ENCODE measurements at regions not wholly inside any gene's neighbourhood (a gene's known extent, or its start where the extent isn't known, plus 50 kb on each side); places are given as distances from the start of the nearest gene placed in this dataset.

- Mint-ChIP-seq H3K4me3 (no peak overlapping the region), H3K27me3 (no peaks in the 10 kb centered on the region), H3K36me3 (ENCODE audit: low read depth) (no peaks in the 10 kb centered on the region), H3K4me1 (peaks cover 14% of the 10 kb centered on the region), H3K27ac (no peak overlapping the region)
- ATAC-seq (no peak), DNase-seq (no peak)
- H3K9me3 ChIP-seq (ENCODE audit: control insufficient read depth, low read length, poor library complexity, severe bottlenecking): no peaks in the 10 kb centered on the region
Measured at GRCh38 chr3:177830411-177830849, 633.1 kb upstream of the TBL1XR1 start.

- no peak for DNase-seq
- no peaks in the 10 kb centered on the region for H3K36me3 Mint-ChIP-seq (ENCODE audit: low read depth)
- H3K4me1 Mint-ChIP-seq: peaks cover 14% of the 10 kb centered on the region
- H3K4me3 Mint-ChIP-seq: no peak overlapping the region
- H3K9me3 ChIP-seq (ENCODE audit: control insufficient read depth, low read length, poor library complexity, severe bottlenecking): no peaks in the 10 kb centered on the region
- H3K27ac Mint-ChIP-seq: no peak overlapping the region
- H3K27me3 Mint-ChIP-seq: no peaks in the 10 kb centered on the region
- no peak for ATAC-seq
Measured at GRCh38 chr3:177831361-177831760, 634.1 kb upstream of the TBL1XR1 start.

- peak overlapping the region; percentile 56 for H3K27ac Mint-ChIP-seq
- ATAC-seq: no peak
- H3K36me3 Mint-ChIP-seq (ENCODE audit: low read depth): no peaks in the 10 kb centered on the region
- no peaks in the 10 kb centered on the region for H3K9me3 ChIP-seq (ENCODE audit: control insufficient read depth, low read length, poor library complexity, severe bottlenecking)
- H3K27me3 Mint-ChIP-seq: no peaks in the 10 kb centered on the region
- H3K4me1 Mint-ChIP-seq: peaks cover 14% of the 10 kb centered on the region
- no peak overlapping the region for H3K4me3 Mint-ChIP-seq
- DNase-seq: no peak
Measured at GRCh38 chr3:177832880-177833279, 635.6 kb upstream of the TBL1XR1 start.

GRCh38 chr3:177833332-177833731, 636.0 kb upstream of the TBL1XR1 start:
- Mint-ChIP-seq H3K27me3 (no peaks in the 10 kb centered on the region), H3K4me3 (no peak overlapping the region), H3K4me1 (peaks cover 14% of the 10 kb centered on the region), H3K27ac (peak overlapping the region; percentile 56), H3K36me3 (ENCODE audit: low read depth) (no peaks in the 10 kb centered on the region)
- DNase-seq: no peak
- no peak for ATAC-seq
- no peaks in the 10 kb centered on the region for H3K9me3 ChIP-seq (ENCODE audit: control insufficient read depth, low read length, poor library complexity, severe bottlenecking)

- no peaks in the 10 kb centered on the region for H3K9me3 ChIP-seq (ENCODE audit: control insufficient read depth, low read length, poor library complexity, severe bottlenecking)
- H3K4me3 Mint-ChIP-seq: no peak overlapping the region
- H3K4me1 Mint-ChIP-seq: peaks cover 14% of the 10 kb centered on the region
- H3K27ac Mint-ChIP-seq: no peak overlapping the region
- DNase-seq (no peak), ATAC-seq (no peak)
- H3K36me3 Mint-ChIP-seq (ENCODE audit: low read depth): no peaks in the 10 kb centered on the region
- no peaks in the 10 kb centered on the region for H3K27me3 Mint-ChIP-seq
Measured at GRCh38 chr3:177835008-177835407, 637.7 kb upstream of the TBL1XR1 start.

GRCh38 chr3:177835917-177836316, 638.6 kb upstream of the TBL1XR1 start:
- no peak for ATAC-seq
- no peak overlapping the region for H3K4me3 Mint-ChIP-seq
- peaks cover 10% of the 10 kb centered on the region for H3K4me1 Mint-ChIP-seq

GRCh38 chr3:177836671-177837070, 639.4 kb upstream of the TBL1XR1 start:
- no peaks in the 10 kb centered on the region for H3K9me3 ChIP-seq (ENCODE audit: control insufficient read depth, low read length, poor library complexity, severe bottlenecking)
- H3K4me3 Mint-ChIP-seq: no peak overlapping the region
- no peaks in the 10 kb centered on the region for H3K27me3 Mint-ChIP-seq
- H3K36me3 Mint-ChIP-seq (ENCODE audit: low read depth): no peaks in the 10 kb centered on the region
- H3K27ac Mint-ChIP-seq: no peak overlapping the region
- no peak for DNase-seq
- H3K4me1 Mint-ChIP-seq: peaks cover 6% of the 10 kb centered on the region
- no peak for ATAC-seq

More at GRCh38 chr3:177835917-177836316, 638.6 kb upstream of the TBL1XR1 start:
- Mint-ChIP-seq H3K36me3 (ENCODE audit: low read depth) (no peaks in the 10 kb centered on the region), H3K27ac (no peak overlapping the region), H3K27me3 (no peaks in the 10 kb centered on the region)
- no peak for DNase-seq
- no peaks in the 10 kb centered on the region for H3K9me3 ChIP-seq (ENCODE audit: control insufficient read depth, low read length, poor library complexity, severe bottlenecking)

- peaks cover 4% of the 10 kb centered on the region for H3K4me1 Mint-ChIP-seq
- no peaks in the 10 kb centered on the region for H3K9me3 ChIP-seq (ENCODE audit: control insufficient read depth, low read length, poor library complexity, severe bottlenecking)
- DNase-seq (no peak), ATAC-seq (no peak)
- H3K27me3 Mint-ChIP-seq: no peaks in the 10 kb centered on the region
- H3K4me3 Mint-ChIP-seq: no peak overlapping the region
- H3K36me3 Mint-ChIP-seq (ENCODE audit: low read depth): no peaks in the 10 kb centered on the region
- no peak overlapping the region for H3K27ac Mint-ChIP-seq
Measured at GRCh38 chr3:177837951-177838655, 640.8 kb upstream of the TBL1XR1 start.

GRCh38 chr3:177838766-177839350, 641.6 kb upstream of the TBL1XR1 start:
- Mint-ChIP-seq H3K27ac (no peak overlapping the region), H3K36me3 (ENCODE audit: low read depth) (peaks cover under 1% of the 10 kb centered on the region), H3K27me3 (peaks cover 3% of the 10 kb centered on the region), H3K4me1 (no peaks in the 10 kb centered on the region), H3K4me3 (no peak overlapping the region)
- no peaks in the 10 kb centered on the region for H3K9me3 ChIP-seq (ENCODE audit: control insufficient read depth, low read length, poor library complexity, severe bottlenecking)
- no peak for ATAC-seq
- DNase-seq: no peak

GRCh38 chr3:177842302-177842701, 645.0 kb upstream of the TBL1XR1 start:
- H3K9me3 ChIP-seq (ENCODE audit: control insufficient read depth, low read length, poor library complexity, severe bottlenecking): no peaks in the 10 kb centered on the region
- peaks cover 5% of the 10 kb centered on the region for H3K27me3 Mint-ChIP-seq
- H3K4me1 Mint-ChIP-seq: no peaks in the 10 kb centered on the region
- H3K4me3 Mint-ChIP-seq: no peak overlapping the region
- no peak for ATAC-seq
- DNase-seq: no peak
- H3K27ac Mint-ChIP-seq: no peak overlapping the region
- H3K36me3 Mint-ChIP-seq (ENCODE audit: low read depth): peaks cover 2% of the 10 kb centered on the region

GRCh38 chr3:177842743-177843734, 645.8 kb upstream of the TBL1XR1 start:
- no peaks in the 10 kb centered on the region for H3K4me1 Mint-ChIP-seq
- no peak overlapping the region for H3K4me3 Mint-ChIP-seq
- DNase-seq (no peak), ATAC-seq (no peak)
- no peak overlapping the region for H3K27ac Mint-ChIP-seq
- peaks cover 5% of the 10 kb centered on the region for H3K27me3 Mint-ChIP-seq
- H3K36me3 Mint-ChIP-seq (ENCODE audit: low read depth): peaks cover 2% of the 10 kb centered on the region
- no peaks in the 10 kb centered on the region for H3K9me3 ChIP-seq (ENCODE audit: control insufficient read depth, low read length, poor library complexity, severe bottlenecking)

- H3K36me3 Mint-ChIP-seq (ENCODE audit: low read depth): no peaks in the 10 kb centered on the region
- no peak overlapping the region for H3K27ac Mint-ChIP-seq
- no peak for ATAC-seq
Measured at GRCh38 chr3:177852001-177852807, 654.9 kb upstream of the TBL1XR1 start.

More at GRCh38 chr3:177852001-177852807, 654.9 kb upstream of the TBL1XR1 start:
- no peak overlapping the region for H3K4me3 Mint-ChIP-seq
- H3K27me3 Mint-ChIP-seq: no peaks in the 10 kb centered on the region
- H3K4me1 Mint-ChIP-seq: no peaks in the 10 kb centered on the region
- no peaks in the 10 kb centered on the region for H3K9me3 ChIP-seq (ENCODE audit: control insufficient read depth, low read length, poor library complexity, severe bottlenecking)
- DNase-seq: no peak
